GM21786 (cell line): ENCODE measurements at regions not wholly inside any gene's neighbourhood (a gene's known extent, or its start where the extent isn't known, plus 50 kb on each side); places are given as distances from the start of the nearest gene placed in this dataset.
A peak's percentile ranks its signal among the peaks of the same experiment; 100 is the strongest.

ENCODE experiments used
- ATAC-seq: cut with Tn5 transposase; IDR thresholded peaks from one replicate; pipeline ENCODE4 v1.9.1; 2021; ENCODE audit not compliant: unreplicated experiment

DNA sequence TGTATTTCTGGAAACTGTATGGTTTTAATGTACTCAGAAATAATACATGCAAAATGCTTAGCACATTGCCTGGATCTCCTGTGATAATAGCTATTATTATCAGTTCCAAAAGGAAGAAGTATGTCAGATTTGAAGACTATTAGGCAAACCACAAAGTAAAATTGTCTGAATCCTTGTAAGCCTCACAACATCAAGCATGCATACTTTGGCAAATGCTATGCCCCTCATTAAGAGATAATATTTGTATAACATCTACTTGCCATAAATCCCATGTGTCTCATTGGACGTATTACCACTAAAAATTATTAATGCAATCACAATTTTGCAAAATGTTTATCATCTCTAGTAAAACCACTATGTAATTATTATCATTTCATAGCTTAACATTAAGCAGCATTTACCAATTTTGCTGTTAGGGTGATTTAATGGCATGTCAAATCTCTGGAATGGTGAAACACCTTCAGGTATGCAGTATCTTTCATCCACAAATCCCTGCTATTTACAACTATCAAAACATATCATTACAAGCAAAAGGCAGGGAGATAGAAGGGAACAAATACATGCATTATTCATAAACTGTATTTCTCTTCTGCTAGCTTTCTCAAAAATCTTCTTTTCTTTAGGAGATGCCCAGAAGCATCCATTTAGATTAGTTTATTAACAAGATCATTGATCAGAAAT is 974.6 kb upstream of the RAG2 start:
- ATAC-seq, result no peak

DNA sequence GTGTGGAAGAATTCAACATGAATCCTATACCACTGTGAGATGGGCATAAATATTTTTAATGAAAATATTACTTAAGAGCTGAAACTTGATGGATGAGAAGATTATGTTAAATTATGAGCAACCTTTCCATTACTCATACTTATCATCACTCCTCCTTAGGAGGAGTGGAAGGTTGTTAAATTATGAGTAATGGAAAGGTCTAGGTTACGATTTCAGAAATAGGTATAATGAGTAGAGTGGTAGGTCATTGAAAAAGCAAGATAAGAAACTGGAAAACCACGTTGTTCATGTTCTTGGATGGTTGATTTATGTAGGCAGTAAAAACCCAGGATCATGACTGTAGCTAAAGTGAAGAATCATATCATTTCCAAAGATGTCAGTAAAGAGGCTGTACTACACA is 973.2 kb upstream of the RAG2 start:
- ATAC-seq, result no peak

DNA sequence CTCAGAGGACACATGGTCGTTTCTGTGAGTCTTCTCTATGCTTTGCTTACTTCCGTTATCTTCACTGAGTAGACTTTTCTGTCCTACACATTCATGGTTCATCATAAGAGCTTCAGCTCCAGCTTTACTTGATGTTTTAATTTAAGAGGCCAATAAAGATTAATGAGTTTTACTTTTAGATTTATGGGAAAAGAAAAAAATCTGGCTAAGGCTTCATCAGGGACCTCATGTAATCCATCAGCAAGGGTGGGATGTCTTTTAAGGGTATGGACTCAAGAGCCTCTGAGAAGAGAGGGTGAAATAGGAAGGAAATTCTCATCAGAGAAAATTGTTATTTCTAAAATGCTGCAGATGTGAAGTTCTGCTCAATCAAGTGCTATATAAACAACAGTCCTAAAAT is 963.0 kb upstream of the RAG2 start:
- no peak for ATAC-seq

DNA sequence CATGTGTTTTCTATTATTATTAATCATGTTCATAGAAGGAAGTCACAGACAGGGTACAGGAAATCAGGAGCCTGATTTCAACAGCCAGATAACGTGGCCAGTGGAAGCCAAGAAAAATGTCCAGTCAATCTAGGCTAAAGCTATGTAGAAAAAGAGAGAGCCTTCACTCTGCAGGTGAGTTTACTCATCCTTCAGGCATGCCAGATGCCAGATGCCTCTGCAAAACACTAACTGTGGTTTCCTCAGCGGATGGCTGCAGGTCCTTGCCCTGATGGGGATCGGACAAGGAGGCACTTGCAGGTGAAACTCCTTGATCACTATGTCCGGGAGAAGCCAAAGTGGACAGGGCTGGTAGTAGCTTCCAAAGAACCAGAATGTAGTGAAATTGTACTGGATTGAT is 962.3 kb upstream of the RAG2 start:
- ATAC-seq, result no peak

DNA sequence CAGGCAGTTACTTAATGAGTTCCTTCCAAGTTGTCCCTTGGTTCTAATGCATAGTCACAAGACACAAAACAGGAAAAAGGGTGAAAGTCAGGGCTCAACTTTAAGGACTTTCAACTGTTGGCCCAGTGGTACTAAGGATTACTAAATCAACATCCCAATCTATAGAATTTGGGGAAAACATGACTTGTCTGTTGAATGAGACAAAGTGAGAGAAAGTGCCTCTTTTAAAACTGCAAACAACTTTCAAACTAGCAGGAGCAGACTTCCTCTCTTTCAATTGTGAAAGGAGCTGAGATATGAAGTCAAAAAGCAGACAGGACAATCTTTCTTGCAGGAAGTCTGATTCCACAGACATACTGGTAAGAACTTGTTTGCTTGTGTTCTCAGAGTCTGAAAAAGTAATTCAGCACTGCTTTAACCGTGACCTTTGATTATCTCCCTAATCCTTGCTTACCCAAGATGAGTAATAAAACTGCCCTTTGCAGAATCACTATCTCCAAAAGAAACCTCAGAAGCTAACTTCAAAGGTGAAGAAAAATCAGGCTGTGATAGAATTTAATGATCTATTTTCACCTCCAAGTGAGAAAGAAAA is 960.7 kb upstream of the RAG2 start:
- ATAC-seq, result no peak

DNA sequence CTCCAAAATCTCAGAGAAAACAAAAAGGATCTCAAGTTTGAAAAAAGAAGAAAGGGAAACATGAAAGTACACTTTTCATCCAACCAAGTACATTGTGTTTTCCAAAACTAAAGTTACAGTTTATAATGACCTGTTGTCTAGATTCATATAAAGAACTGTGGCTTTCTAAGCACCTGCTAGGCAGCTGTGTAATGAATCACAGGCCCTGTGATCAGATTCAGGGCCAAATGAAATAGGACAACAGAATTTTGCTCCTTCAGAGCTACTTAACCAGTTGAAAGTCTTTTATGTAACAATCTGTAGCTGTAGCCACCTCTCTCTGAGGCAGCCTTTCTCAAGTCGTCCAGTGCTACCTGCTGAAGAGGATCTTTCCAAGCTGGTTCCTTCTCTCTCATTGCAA is 960.0 kb upstream of the RAG2 start:
- ATAC-seq, result no peak

DNA sequence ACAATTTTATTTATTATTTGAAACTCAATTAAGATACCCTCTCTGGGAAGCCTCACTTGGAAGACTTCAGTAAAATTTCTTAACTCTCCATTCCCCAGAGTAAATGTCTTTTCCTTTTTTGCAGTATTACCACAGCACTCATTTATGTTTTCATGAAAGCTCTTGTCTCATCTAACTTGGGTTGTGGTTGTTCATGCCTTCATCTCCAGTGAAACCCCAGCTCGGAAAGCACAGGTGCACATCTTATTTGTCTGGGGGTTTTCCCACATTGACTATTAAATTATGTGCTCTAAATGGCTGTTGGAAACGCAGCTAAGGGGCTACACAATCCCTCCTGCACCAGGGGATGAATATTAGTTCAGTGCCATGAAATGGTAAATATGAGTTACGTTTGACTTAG is 954.2 kb upstream of the RAG2 start:
- no peak for ATAC-seq

DNA sequence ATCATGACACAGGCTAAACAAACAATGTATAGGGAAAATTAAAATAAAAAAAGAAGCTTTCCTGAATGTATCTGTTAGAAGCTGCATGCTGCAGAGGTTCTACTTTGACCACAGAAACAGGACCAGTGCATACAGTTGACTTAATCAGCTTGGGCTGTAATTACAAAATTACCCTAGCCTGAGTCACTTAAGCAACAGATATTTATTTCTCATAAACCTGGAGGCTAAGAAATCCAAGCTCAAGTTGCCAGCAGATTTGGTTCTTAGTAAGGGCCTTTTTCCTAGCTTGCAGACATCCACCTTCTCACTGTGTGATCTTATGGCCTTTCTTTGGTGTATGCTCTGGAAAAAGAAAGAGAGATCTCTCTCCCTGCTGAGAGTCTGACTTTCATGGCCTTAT is 946.5 kb upstream of the RAG2 start:
- ATAC-seq, result no peak

DNA sequence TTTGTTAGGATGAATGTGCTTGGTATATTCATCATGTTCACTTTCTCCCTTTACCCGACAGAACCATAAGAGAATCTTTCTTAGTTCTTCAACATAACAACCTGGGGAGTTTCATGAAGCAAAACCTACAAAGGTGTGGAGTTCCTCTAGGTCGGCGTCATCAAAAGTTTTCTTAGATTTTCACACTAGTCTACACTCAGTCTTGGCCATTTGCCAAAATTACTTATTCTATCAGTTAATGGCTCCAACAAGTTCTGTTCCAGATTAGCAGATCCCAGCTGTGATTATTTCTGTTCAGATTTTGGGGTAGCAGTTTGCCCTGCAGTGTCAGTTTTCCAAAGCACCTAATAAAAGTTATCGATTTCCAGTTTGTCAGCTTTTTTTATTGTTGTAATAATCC is 935.8 kb upstream of the RAG2 start:
- ATAC-seq, result no peak

DNA sequence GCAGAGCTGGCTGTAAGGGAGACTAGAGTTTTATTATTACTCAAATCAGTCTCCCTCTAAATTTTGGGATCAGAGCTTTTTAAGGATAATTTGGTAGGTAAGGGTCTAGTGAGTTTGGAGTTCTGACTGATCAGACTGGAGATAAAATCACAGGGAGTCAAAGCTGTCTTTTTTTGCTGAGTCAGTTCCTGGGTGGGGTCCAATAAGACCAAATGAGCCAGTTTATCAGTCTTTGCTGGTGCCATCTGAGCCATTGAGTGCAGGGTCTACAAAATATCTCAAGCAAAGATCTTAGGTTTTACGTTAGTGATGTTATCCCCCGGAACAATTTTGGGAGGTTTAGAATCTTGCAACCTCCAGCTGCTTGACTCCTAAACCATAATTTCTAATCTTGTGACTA is 935.1 kb upstream of the RAG2 start:
- ATAC-seq, result no peak

DNA sequence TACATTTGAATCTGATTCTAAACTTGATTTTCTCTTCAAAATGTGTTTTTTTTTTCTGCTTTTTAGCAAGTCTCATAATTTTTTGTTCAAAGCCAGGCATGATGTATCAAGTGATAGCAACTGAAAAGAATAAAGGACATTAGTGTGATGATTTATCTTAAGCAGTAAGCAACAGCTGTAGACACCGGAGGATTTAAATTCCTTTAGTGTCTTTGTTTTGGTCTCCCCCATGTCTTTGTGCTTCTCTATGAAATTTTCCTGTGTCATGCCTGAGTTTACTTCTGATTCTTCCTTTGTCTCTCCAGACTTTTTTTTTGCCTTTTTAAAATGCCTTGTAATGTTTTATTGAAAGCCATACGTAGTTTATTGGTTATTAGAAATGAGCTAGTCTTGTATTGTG is 934.2 kb upstream of the RAG2 start:
- ATAC-seq, result no peak

DNA sequence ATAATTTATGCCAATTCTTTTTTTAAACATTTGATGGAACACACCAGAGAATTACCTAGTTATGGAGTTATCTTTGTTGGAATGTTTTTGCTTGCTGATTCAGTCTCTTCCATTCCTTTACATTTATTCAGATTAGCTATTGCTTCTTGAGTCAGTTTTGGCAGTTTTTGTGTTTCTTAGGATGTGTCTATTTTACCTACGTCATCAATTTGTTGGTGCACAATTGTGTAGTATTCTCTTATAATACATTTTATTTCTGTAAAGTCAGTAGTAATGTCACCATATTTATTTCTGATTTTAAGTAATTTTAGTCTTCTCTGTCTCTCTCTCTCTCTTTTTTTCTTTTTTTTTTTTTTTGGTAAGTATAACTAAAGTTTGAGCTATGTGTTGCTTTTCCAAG is 929.5 kb upstream of the RAG2 start:
- ATAC-seq, result no peak

DNA sequence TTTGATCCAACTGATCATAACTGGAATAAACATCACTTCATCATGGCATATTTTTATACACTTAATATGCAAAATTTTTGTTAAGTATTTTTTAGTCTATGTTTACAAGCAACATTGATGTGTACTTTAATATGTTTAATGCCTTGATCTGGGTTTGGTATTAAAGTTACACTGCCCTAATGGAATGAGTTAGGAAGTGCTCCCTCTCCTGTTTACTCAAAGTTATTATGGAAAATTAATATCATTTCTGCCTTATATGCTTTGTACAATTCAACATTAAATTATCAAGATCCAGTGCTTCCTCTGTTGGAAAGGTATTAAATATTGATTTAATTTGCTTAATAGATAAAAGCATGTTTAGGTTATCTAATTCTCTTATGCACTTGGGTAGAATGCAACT is 927.3 kb upstream of the RAG2 start:
- ATAC-seq, result no peak

DNA sequence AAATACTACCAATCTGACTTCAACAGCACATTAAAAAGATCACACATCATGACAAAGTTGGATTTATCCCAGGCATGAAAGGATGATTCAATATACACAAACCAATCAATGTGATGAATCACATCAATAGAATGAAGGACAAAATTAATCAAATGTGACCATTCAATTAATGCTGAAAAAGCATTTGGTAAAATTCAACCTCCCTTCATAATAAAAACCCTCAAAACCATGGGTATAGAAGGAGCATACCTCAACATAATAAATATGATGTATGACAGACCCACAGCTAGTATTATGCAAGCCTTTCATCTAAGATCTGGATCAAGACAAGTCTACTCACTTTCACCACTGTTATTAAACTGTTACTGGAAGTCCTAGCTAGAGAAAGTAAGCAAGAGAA is 921.7 kb upstream of the RAG2 start:
- ATAC-seq, result no peak

DNA sequence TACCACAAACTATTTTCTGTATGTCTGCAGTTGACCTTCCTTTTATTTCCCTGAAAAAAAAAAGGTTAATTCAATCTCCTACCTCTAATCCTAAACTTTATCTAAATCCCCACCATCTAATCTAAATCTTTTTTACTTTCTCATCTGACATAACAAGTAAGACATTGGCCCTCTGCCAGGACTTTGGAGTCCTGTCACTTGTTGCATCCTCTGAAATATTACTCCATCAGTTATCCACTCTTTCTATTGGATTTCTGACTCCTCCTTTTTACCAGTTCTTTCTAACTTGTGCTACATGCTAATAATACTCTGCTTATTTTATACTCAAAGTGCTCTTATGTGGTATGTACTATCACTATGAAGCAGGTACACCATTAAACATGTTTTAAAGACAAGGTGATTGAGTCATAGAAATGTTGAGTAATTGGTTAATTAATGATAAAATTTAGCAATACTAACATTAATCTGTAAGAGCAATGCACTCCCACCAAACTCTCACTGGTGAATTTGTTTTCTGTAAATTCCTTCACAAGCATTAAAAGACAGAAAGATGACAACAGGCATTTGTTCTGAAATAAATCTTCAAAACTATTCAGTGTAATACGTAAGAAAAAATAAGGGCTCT is 914.2 kb upstream of the RAG2 start:
- ATAC-seq, result no peak

DNA sequence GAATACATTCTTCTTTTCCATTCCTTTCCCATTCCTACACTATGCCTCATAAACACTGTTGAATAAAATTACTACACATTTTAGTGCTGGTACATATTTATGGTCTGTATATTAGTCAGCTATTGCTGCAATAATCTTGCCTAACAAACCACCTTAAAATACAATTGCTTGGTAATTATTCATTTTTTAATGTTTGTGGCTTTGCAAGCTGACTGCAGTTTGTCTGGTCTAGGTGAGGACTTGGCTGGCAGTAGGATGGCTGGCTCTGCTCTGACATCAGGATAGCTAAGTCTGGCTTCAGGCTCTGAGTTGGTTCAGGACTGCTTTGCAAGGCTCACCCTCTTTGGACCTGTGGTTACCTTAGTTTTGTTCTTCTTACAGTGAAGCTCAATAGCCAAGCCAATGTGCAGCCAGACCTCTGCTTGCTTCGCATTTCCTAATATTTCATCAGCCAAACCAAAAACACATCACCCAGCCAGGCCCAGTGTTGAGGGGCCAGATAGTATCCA is 913.4 kb upstream of the RAG2 start:
- no peak for ATAC-seq

DNA sequence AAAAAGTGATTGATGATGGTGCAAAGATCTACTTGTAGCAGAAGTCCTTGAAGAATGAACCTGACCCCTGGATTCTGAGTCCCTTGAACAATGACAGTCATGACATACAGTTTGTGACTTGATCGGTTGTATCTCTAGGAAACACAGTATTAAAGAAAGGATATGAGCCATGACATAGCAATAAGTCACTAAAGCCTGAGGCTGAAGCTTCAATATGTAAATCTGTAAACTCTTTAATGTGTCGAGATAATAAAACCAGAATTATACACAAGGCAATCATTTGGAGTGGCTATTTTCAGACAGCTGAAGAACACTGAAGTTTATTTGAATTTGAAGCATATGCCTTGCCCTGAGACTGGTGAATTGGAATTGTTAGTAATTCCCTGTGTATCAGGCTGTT is 911.5 kb upstream of the RAG2 start:
- no peak for ATAC-seq

DNA sequence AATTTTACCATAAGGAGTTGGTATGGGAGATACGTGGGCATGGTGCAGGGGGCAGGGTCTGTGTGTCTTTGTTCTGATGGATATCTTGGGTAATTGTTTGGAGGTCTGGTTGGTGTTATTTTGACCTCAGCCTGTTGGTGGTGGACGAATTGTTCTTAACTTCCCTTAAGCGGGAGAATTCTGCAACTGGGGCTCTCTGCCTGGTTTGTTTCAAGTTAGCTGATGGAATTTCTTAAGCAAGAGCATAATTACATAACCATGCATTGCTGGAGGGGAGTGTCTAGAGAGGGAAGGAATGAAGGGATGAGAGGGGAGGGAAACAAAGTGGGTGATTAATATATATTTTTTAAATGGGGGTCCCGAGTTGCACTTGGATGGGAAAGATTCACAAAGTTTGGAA is 908.5 kb upstream of the RAG2 start:
- no peak for ATAC-seq

DNA sequence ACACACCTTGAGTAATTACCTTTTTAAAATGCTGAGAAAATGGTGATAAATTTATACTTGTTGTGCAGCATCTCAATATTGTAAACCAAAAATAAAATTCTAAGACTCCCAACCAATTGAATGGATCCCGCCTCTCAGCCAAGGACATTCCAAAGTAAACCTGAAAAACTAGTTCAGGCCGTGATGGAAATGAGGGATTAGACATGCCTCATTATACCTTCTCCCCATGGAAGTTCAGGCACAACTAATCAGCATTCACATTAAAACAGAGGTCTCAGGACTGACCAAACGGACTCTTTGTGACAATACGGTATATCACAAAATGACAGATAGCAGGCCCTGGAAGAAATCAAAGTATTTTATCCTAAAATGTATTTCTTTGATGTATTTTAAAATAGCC is 907.4 kb upstream of the RAG2 start:
- no peak for ATAC-seq

DNA sequence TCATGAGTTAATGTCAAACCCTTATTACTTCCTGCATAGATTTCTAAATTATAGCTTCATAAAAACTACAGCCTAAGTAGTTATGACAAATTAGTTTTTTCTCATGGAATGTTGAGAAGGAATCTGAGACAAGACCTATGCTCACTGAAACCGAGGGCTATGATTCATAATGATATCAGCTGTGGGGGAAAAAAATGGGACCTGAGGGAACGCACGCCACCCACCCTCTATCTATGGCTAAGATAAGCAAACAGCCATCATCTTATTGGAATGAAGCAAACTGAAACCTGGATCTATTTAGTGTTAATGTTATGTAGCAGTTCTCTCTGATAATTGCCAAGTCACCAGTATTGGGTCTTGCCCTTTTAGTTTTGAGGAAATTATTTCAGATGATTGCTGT is 906.9 kb upstream of the RAG2 start:
- no peak for ATAC-seq

DNA sequence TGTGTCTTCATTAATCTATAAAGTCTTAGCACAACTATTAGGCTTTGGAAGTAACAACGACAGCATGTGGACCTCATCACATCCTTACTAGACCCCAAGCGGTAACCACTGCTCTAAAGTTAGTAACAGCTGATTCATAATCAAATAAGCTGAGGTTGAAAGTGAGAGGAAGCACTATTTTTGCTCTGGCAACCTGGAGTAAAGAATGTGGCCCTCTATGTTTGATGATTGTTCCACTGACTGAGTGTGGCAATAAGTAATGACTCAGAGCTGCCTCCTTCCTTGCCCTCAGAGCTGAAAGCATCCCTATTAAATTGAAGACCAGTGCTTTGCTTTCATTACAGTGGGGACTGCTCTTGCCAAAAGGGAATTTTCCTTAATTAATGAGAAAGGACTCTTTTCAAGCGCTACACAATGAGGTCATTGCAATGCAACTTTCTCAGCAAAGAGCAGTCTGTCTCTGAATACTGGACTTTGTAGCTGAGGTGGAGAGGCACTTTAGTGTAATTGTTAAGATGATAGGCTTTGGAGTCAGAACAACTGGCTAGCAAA is 906.1 kb upstream of the RAG2 start:
- ATAC-seq, result peak; percentile 91

DNA sequence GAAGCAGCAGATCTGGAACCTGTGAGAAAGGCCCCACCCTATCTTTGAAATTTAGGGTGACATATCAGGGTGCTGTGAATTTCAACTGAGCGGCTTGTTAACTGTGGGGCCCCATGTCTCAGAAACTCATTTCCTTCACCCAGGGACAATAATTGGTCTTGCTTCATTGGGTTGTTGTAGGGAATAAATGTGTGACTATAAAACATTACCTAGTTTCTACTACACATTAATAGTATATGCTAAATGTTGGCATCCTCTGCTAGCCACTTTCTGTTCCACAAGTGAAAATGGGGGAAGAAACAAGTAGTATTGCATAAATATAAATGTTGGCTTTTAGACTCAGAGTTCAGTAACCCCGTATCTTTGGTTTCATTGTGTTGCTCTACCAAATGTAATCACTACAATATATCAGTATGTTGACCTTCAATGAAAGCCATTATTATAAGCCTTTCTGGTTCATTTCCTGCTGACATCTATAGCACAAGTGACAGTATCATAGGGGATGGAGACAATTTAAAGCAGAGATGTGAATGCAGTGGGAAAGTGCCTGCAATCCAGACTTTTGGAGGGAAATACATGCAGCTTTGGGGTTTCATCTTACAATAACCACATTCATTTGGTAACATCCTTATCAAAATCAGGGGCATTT is 905.5 kb upstream of the RAG2 start:
- peak; percentile 43 for ATAC-seq
